SK-N-SH (cell line): ENCODE measurements at regions not wholly inside any gene's neighbourhood (a gene's known extent, or its start where the extent isn't known, plus 50 kb on each side); places are given as distances from the start of the nearest gene placed in this dataset.

Experiments used
- CTCF ChIA-PET: fragments of 300-600, 350-600 bp; formaldehyde crosslinking; extraction: SDS; loops from one replicate; lab custom pipeline; 2021; lab: Yijun Ruan, JAX
- POLR2A ChIA-PET: fragments of 350-600 bp; sonication (Branson Sonifier 250); formaldehyde crosslinking; extraction: SDS; loops from one replicate; lab custom pipeline; 2020; ENCODE audit warnings: antibody characterized with exemption, inconsistent platforms; lab: Yijun Ruan, JAX
- DNase-seq: peaks from one replicate; pipeline ENCODE4 v3.0.0; 2012
- H2AFZ ChIP-seq: fragments of 200-600 bp; sonication (generic); 2 replicates; pipeline ENCODE4 v1.8.1; 2016; ENCODE audit warnings: antibody characterized with exemption, mild to moderate bottlenecking, low read depth
- H3F3A ChIP-seq: fragments of 200-600 bp; sonication (generic); replicated peaks from 2 replicates; pipeline ENCODE3; 2016; ENCODE audit warnings: antibody characterized with exemption, mild to moderate bottlenecking; ENCODE audit not compliant: insufficient read depth
- H3K27ac ChIP-seq, 2 experiments: fragments of 200-500 bp in 1 of 2; fragments of 200-600 bp in 1 of 2; sonication (Bioruptor generic) in 1 of 2; sonication (generic), shearing (Covaris generic) in 1 of 2; 2 replicates each; pipeline versions ENCODE4 v1.5.1 to v1.6.1; 2014 to 2016; ENCODE audit warnings: low read depth in 2 of 2, inconsistent platforms in 1 of 2, low read length in 1 of 2, mild to moderate bottlenecking in 1 of 2, mixed read lengths in 1 of 2
- H3K27me3 ChIP-seq: fragments of 200-600 bp; sonication (generic), shearing (Covaris generic); 2 replicates; pipeline ENCODE4 v1.6.1; 2016; ENCODE audit warnings: mixed run types; ENCODE audit not compliant: insufficient read depth
- H3K36me3 ChIP-seq, 2 experiments: fragments of 200-500 bp in 1 of 2; fragments of 200-600 bp in 1 of 2; sonication (Bioruptor generic) in 1 of 2; sonication (generic) in 1 of 2; replicated peaks in 1 of 2; 2 replicates each; pipeline versions ENCODE3 to v1.5.1; 2014 to 2016; ENCODE audit warnings: low read length in 1 of 2, mild to moderate bottlenecking in 1 of 2; ENCODE audit not compliant: insufficient read depth in 2 of 2, control insufficient read depth in 1 of 2
- H3K4me1 ChIP-seq, 2 experiments: fragments of 200-500 bp in 1 of 2; fragments of 200-600 bp in 1 of 2; sonication (Bioruptor generic) in 1 of 2; sonication (generic), shearing (Covaris generic) in 1 of 2; 2 replicates each; pipeline versions ENCODE4 v1.5.1 to v1.6.1; 2014 to 2016; ENCODE audit warnings: low read depth in 1 of 2, low read length in 1 of 2, mixed run types in 1 of 2; ENCODE audit not compliant: insufficient read depth in 2 of 2, control insufficient read depth in 1 of 2
- H3K4me2 ChIP-seq: fragments of 200-600 bp; sonication (generic), shearing (Covaris generic); 2 replicates; pipeline ENCODE4 v1.6.1; 2017; ENCODE audit warnings: mixed run types
- H3K4me3 ChIP-seq, 2 experiments: fragments of 200-500 bp in 1 of 2; fragments of 200-600 bp in 1 of 2; sonication (Bioruptor generic) in 1 of 2; sonication (generic), shearing (Covaris generic) in 1 of 2; 2 replicates each; pipeline versions ENCODE4 v1.5.1 to v1.8.1; 2014 to 2016; ENCODE audit warnings: low read depth in 2 of 2, inconsistent platforms in 1 of 2, low read length in 1 of 2, mild to moderate bottlenecking in 1 of 2, mixed read lengths in 1 of 2, moderate library complexity in 1 of 2
- H3K79me2 ChIP-seq: fragments of 200-600 bp; sonication (generic); 2 replicates; pipeline ENCODE4 v1.8.1; 2017; ENCODE audit warnings: mild to moderate bottlenecking; ENCODE audit not compliant: insufficient read depth
- H3K9ac ChIP-seq: fragments of 200-600 bp; sonication (generic); 2 replicates; pipeline ENCODE4 v1.6.1; 2017; ENCODE audit warnings: mixed run types
- H3K9me2 ChIP-seq: fragments of 200-600 bp; sonication (generic); 2 replicates; pipeline ENCODE4 v1.6.1; 2017; ENCODE audit warnings: mixed run types
- H3K9me3 ChIP-seq: fragments of 200-600 bp; sonication (generic); 2 replicates; pipeline ENCODE4 v1.6.1; 2017; ENCODE audit warnings: mixed run types, mild to moderate bottlenecking, moderate library complexity
- H4K20me1 ChIP-seq: fragments of 200-600 bp; sonication (generic); 2 replicates; pipeline ENCODE4 v1.6.1; 2017; ENCODE audit warnings: mild to moderate bottlenecking, mixed run types; ENCODE audit not compliant: insufficient read depth
- EP300 ChIP-seq, 2 experiments: IDR thresholded peaks; 2 replicates each; pipeline versions ENCODE4 v1.4.0 to v1.6.1; 2012; ENCODE audit warnings: borderline replicate concordance in 1 of 2, low read depth in 1 of 2, low read length in 1 of 2
- MEF2A ChIP-seq: IDR thresholded peaks from 2 replicates; pipeline ENCODE4 v1.4.0; 2012; ENCODE audit warnings: low read depth, borderline replicate concordance
- NFIC ChIP-seq: IDR thresholded peaks from 2 replicates; pipeline ENCODE4 v1.4.0; 2012; ENCODE audit warnings: borderline replicate concordance
- NRF1 ChIP-seq: IDR thresholded peaks from 2 replicates; pipeline ENCODE4 v1.6.1; 2012; ENCODE audit warnings: low read depth, mild to moderate bottlenecking, low read length
- RCOR1 ChIP-seq: fragments of 150-350 bp; IDR thresholded peaks from 2 replicates; pipeline ENCODE4 v1.6.1; 2017; ENCODE audit warnings: antibody characterized with exemption, low read length
- RXRA ChIP-seq: IDR thresholded peaks from 2 replicates; pipeline ENCODE4 v1.4.0; 2012; ENCODE audit warnings: low read depth, mild to moderate bottlenecking, borderline replicate concordance
- TCF12 ChIP-seq: IDR thresholded peaks from 2 replicates; pipeline ENCODE4 v1.4.0; 2012
- YY1 ChIP-seq: IDR thresholded peaks from 2 replicates; pipeline ENCODE4 v1.4.0; 2012; ENCODE audit warnings: low read depth, mild to moderate bottlenecking
- WGBS: methylation state at CpG from one replicate; pipeline ENCODE4 v1.1.6; 2017; ENCODE audit warnings: low lambda C conversion rate; 5-methylcytosine and 5-hydroxymethylcytosine counted together

- H4K20me1 ChIP-seq, result no peaks in the 10 kb centered on the region
- no peak overlapping the region for H3K27ac ChIP-seq
- H3K27me3 ChIP-seq, result peaks cover 28% of the 10 kb centered on the region; the same call in 1 of the 2 replicates
- H3K9me3 ChIP-seq, result no peaks in the 10 kb centered on the region
- H2AFZ ChIP-seq, result no peak overlapping the region
- H3K9ac ChIP-seq, result no peak overlapping the region
- no peak for TF ChIP-seq NRF1
- no peak overlapping the region for H3K4me2 ChIP-seq
- no peak overlapping the region for H3K4me3 ChIP-seq
- H3K79me2 ChIP-seq, result no peaks in the 10 kb centered on the region
- no peaks in the 10 kb centered on the region for H3F3A ChIP-seq
- WGBS, result 72% methylated on average over 3 of the region's 3 CpGs
- CTCF ChIA-PET, result interaction anchor here (1.0 to 2.3 kb wide), 3 partner anchors 143 to 204 kb away, joined by 3 to 6 read pairs (median 3); partner anchors contain the start of gene UQCC2
- DNase-seq, result no peak
- H3K9me2 ChIP-seq, result no peaks in the 10 kb centered on the region
- H3K36me3 ChIP-seq, result no peaks in the 10 kb centered on the region
- POLR2A ChIA-PET, result no interaction called here
- H3K4me1 ChIP-seq, result no peaks in the 10 kb centered on the region; a peak in 1 of 4 replicates
Measured at GRCh38 chr6:33915134-33915533, 111.3 kb upstream of the MLN start.

- Histone ChIP-seq H3K27me3 (peaks cover 23% of the 10 kb centered on the region; the same call in 1 of the 2 replicates), H3K4me3 (no peak overlapping the region), H3K4me2 (no peak overlapping the region), H2AFZ (no peak overlapping the region), H3F3A (no peaks in the 10 kb centered on the region), H3K79me2 (no peaks in the 10 kb centered on the region), H4K20me1 (no peaks in the 10 kb centered on the region), H3K4me1 (no peaks in the 10 kb centered on the region; a peak in 1 of 4 replicates), H3K9me3 (no peaks in the 10 kb centered on the region), H3K9me2 (no peaks in the 10 kb centered on the region), H3K27ac (no peak overlapping the region), H3K9ac (no peak overlapping the region), H3K36me3 (no peaks in the 10 kb centered on the region)
- DNase-seq, result no peak
- WGBS, result 57% methylated on average over 7 of the region's 8 CpGs
- TF ChIP-seq RXRA, result no peak
- ChIA-PET CTCF (interaction anchor here (1.0 to 2.3 kb wide), 3 partner anchors 143 to 203 kb away, joined by 3 to 6 read pairs (median 3); partner anchors contain the start of gene UQCC2), POLR2A (no interaction called here)
Measured at GRCh38 chr6:33914645-33915044, 110.8 kb upstream of the MLN start.

- Histone ChIP-seq H3K27me3 (peaks cover 19% of the 10 kb centered on the region; the same call in 1 of the 2 replicates), H4K20me1 (no peaks in the 10 kb centered on the region), H3K9me2 (no peaks in the 10 kb centered on the region), H3K36me3 (no peaks in the 10 kb centered on the region), H3K4me3 (no peak overlapping the region), H2AFZ (no peak overlapping the region), H3F3A (no peaks in the 10 kb centered on the region), H3K79me2 (no peaks in the 10 kb centered on the region), H3K9ac (no peak overlapping the region)
- POLR2A ChIA-PET, result no interaction called here
- no peak for DNase-seq
- CTCF ChIA-PET, result interaction anchor here (0.7 kb wide), 1 partner anchor 47 kb away, joined by 3 read pairs; no protein-coding TSS in a partner anchor
- WGBS, result no CpG with 5 or more reads among the region's 1 CpG
- TF ChIP-seq MEF2A (no peak), EP300 (IDR thresholded peaks at IDR 0.05; ENCODE audit: borderline replicate concordance in 1 of 2, low read depth in 1 of 2, low read length in 1 of 2) (no peak), NFIC (no peak), RCOR1 (no peak), TCF12 (no peak), RXRA (no peak), YY1 (no peak)
- TF ChIP-seq, all 33 proteins: peak for 0
- no peak overlapping the region for H3K27ac ChIP-seq
- H3K4me1 ChIP-seq, result no peaks in the 10 kb centered on the region; a peak in 1 of 4 replicates
- H3K4me2 ChIP-seq, result no peak overlapping the region
- H3K9me3 ChIP-seq, result no peaks in the 10 kb centered on the region
Measured at GRCh38 chr6:33912195-33912594, 108.4 kb upstream of the MLN start.
